HepG2 (cell line): ENCODE measurements at regions not wholly inside any gene's neighbourhood (a gene's known extent, or its start where the extent isn't known, plus 50 kb on each side); places are given as distances from the start of the nearest gene placed in this dataset.

Experiments used
- CHD2 ChIP-seq: IDR thresholded peaks from 2 replicates; pipeline ENCODE4 v1.6.1; 2011; ENCODE audit warnings: low read depth, low read length, improper control_type of control experiment
- CREB1 ChIP-seq, 2 experiments: fragments of 450-650 bp in 1 of 2; IDR thresholded peaks; 2 replicates each; pipeline ENCODE4 v1.6.1; 2016 to 2017; ENCODE audit warnings: control low read depth in 1 of 2, mild to moderate bottlenecking in 1 of 2, missing compliant biosample characterization in 1 of 2, missing genetic modification characterization in 1 of 2
- FOXA1 ChIP-seq, 2 experiments: fragments of 450-650 bp in 1 of 2; sonication (generic) in 1 of 2; formaldehyde crosslinking in 1 of 2; IDR thresholded peaks; 2 replicates each; pipeline versions ENCODE4 v1.4.0 to v1.6.1; 2016 to 2020; ENCODE audit warnings: missing genetic modification reagents in 1 of 2
- HDAC1 ChIP-seq: sonication (generic); formaldehyde crosslinking; IDR thresholded peaks from 2 replicates; pipeline ENCODE4 v1.5.1; 2020; ENCODE audit warnings: mild to moderate bottlenecking, missing genetic modification reagents
- HMG20B ChIP-seq: conservative IDR thresholded peaks from 2 replicates; pipeline ENCODE4 v1.6.1; 2016; ENCODE audit warnings: missing genetic modification reagents, missing compliant biosample characterization
- HNF4G ChIP-seq, 2 experiments: sonication (generic) in 1 of 2; formaldehyde crosslinking in 1 of 2; IDR thresholded peaks; 2 replicates each; pipeline versions ENCODE4 v1.4.0 to v1.6.1; 2011 to 2020; ENCODE audit warnings: borderline replicate concordance in 2 of 2, low read depth in 2 of 2, mild to moderate bottlenecking in 2 of 2, low read length in 1 of 2, missing genetic modification reagents in 1 of 2, moderate library complexity in 1 of 2
- MBNL3 ChIP-seq: fragments of 250-450 bp; sonication (Bioruptor Pico); conservative IDR thresholded peaks from 2 replicates; pipeline ENCODE4 v1.8.0; 2022; ENCODE audit warnings: mild to moderate bottlenecking, inconsistent platforms
- MED1 ChIP-seq: sonication (generic); formaldehyde crosslinking; IDR thresholded peaks from 2 replicates; pipeline ENCODE4 v1.4.0; 2020; ENCODE audit warnings: missing genetic modification reagents
- RCOR2 ChIP-seq: IDR thresholded peaks from 2 replicates; pipeline ENCODE4 v1.6.1; 2016; ENCODE audit warnings: missing biosample characterization, missing genetic modification reagents
- TCF7L2 ChIP-seq: IDR thresholded peaks from 2 replicates; pipeline ENCODE4 v1.6.1; 2011; ENCODE audit warnings: mild to moderate bottlenecking, low read depth, low read length, moderate library complexity
- ZC3H4 ChIP-seq: sonication (generic); formaldehyde crosslinking; IDR thresholded peaks from 2 replicates; pipeline ENCODE4 v1.4.0; 2020; ENCODE audit warnings: missing genetic modification reagents, borderline replicate concordance
- ZNF121 ChIP-seq: sonication (generic); formaldehyde crosslinking; IDR thresholded peaks from 2 replicates; pipeline ENCODE4 v1.5.0; 2020; ENCODE audit warnings: mild to moderate bottlenecking, missing genetic modification reagents
- ZNF274 ChIP-seq: sonication (generic); formaldehyde crosslinking; IDR thresholded peaks from 2 replicates; pipeline ENCODE4 v1.5.1; 2020; ENCODE audit warnings: mild to moderate bottlenecking, missing genetic modification reagents
- ZNF512B ChIP-seq: sonication (generic); formaldehyde crosslinking; IDR thresholded peaks from 2 replicates; pipeline ENCODE4 v1.5.1; 2020; ENCODE audit warnings: missing genetic modification reagents, mild to moderate bottlenecking, borderline replicate concordance
- TF ChIP-seq, protein P1 (sequence below): sonication (generic); formaldehyde crosslinking; IDR thresholded peaks from 2 replicates; pipeline ENCODE4 v1.5.0; 2020; ENCODE audit warnings: missing genetic modification reagents
- TF ChIP-seq, protein P2 (sequence below): sonication (generic); IDR thresholded peaks from 2 replicates; pipeline ENCODE4 v1.6.1; 2016; ENCODE audit warnings: low read depth, borderline replicate concordance
- TF ChIP-seq, protein P3 (sequence below), 2 experiments: sonication (generic) in 1 of 2; formaldehyde crosslinking in 1 of 2; IDR thresholded peaks; 2 replicates each; pipeline versions ENCODE4 v1.4.0 to v1.6.1; 2018 to 2020; ENCODE audit warnings: missing genetic modification reagents in 2 of 2, borderline replicate concordance in 1 of 2, low read depth in 1 of 2, mild to moderate bottlenecking in 1 of 2, missing biosample characterization in 1 of 2

DNA sequence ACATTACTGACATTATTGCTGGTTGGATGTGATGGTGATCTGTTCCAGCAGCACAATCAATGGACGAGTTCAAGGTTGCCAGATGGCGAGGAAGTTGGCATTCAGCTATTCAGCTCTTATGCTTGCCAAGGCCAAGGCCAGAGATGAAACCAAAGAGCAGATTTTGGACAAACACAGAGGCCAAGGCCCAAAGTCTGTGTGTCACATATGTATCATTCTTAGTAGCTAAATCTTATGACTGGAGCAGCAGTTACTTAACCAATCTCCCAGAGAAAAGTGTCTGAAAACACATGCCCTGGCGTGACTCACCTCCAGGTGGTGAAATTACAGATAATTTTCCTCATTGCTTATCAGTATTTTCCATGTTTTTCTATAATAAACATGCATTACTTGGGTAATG, 189.0 kb upstream of the EGFLAM start (continued):
- TF ChIP-seq, protein P1, sequence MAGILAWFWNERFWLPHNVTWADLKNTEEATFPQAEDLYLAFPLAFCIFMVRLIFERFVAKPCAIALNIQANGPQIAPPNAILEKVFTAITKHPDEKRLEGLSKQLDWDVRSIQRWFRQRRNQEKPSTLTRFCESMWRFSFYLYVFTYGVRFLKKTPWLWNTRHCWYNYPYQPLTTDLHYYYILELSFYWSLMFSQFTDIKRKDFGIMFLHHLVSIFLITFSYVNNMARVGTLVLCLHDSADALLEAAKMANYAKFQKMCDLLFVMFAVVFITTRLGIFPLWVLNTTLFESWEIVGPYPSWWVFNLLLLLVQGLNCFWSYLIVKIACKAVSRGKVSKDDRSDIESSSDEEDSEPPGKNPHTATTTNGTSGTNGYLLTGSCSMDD: no peak
- peak; percentile 43; the same call in 1 of the 2 replicates for TF ChIP-seq HDAC1
- TF ChIP-seq ZNF274 (CRISPR knock-in tag): no peak
- peak; percentile 75; the same call in 1 of the 2 replicates for TF ChIP-seq RCOR2 (CRISPR knock-in tag)
- TF ChIP-seq CREB1 (IDR thresholded peaks at IDR 0.05): no peak
- no peak for TF ChIP-seq CREB1 (CRISPR knock-in tag; IDR thresholded peaks at IDR 0.05)
- TF ChIP-seq ZC3H4 (CRISPR knock-in tag): no peak
- TF ChIP-seq FOXA1 (IDR thresholded peaks at IDR 0.05): no peak
- no peak; the same call in 1 of the 2 replicates for TF ChIP-seq FOXA1 (CRISPR knock-in tag; IDR thresholded peaks at IDR 0.05)
- no peak for TF ChIP-seq ZNF121
- no peak for TF ChIP-seq CHD2
- TF ChIP-seq HNF4G (IDR thresholded peaks at IDR 0.05; ENCODE audit: borderline replicate concordance, low read depth, low read length): peak; percentile 34; the same call in 1 of the 2 replicates
- TF ChIP-seq HNF4G (CRISPR knock-in tag; IDR thresholded peaks at IDR 0.05; ENCODE audit: borderline replicate concordance, low read depth): no peak
- TF ChIP-seq MBNL3 (CRISPR knock-in tag): no peak
- TF ChIP-seq, protein P2, sequence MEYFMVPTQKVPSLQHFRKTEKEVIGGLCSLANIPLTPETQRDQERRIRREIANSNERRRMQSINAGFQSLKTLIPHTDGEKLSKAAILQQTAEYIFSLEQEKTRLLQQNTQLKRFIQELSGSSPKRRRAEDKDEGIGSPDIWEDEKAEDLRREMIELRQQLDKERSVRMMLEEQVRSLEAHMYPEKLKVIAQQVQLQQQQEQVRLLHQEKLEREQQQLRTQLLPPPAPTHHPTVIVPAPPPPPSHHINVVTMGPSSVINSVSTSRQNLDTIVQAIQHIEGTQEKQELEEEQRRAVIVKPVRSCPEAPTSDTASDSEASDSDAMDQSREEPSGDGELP: no peak
- no peak for TF ChIP-seq HMG20B (CRISPR knock-in tag)
- TF ChIP-seq ZNF512B: no peak
- TF ChIP-seq, protein P3, sequence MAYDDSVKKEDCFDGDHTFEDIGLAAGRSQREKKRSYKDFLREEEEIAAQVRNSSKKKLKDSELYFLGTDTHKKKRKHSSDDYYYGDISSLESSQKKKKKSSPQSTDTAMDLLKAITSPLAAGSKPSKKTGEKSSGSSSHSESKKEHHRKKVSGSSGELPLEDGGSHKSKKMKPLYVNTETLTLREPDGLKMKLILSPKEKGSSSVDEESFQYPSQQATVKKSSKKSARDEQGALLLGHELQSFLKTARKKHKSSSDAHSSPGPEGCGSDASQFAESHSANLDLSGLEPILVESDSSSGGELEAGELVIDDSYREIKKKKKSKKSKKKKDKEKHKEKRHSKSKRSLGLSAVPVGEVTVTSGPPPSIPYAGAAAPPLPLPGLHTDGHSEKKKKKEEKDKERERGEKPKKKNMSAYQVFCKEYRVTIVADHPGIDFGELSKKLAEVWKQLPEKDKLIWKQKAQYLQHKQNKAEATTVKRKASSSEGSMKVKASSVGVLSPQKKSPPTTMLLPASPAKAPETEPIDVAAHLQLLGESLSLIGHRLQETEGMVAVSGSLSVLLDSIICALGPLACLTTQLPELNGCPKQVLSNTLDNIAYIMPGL (CRISPR knock-in tag; IDR thresholded peaks at IDR 0.05; ENCODE audit: borderline replicate concordance in 1 of 2, low read depth in 1 of 2): no peak
- TF ChIP-seq TCF7L2: no peak
- TF ChIP-seq MED1 (CRISPR knock-in tag): peak; percentile 68
